ENCODE measurements at regions not wholly inside any gene's neighbourhood (a gene's known extent, or its start where the extent isn't known, plus 50 kb on each side); places are given as distances from the start of the nearest gene placed in this dataset.
A peak's percentile ranks its signal among the peaks of the same experiment; 100 is the strongest.

DNA sequence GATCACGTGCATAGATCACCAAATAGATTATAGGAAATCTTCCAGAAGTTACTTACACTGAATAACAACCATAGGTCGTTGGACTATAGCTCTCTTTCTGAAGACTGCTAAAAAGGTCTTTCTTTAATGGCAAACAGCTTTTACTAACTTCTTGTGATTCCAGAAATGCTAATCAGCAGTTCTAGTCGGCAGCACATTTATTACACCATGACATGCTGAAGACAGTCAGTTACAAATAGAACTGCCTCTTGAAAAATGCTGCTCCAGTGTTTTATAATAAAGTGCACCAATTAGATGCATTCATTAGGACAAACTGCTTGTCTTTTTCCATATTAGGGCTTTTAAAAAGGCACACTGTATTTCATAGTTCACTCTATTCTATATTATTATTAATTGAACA, 488.2 kb downstream of the PABPC4L start (continued):
- TF ChIP-seq NR3C1 (IDR thresholded peaks at IDR 0.05) = no peak
- no peak for TF ChIP-seq ZFP36 (IDR thresholded peaks at IDR 0.05; ENCODE audit: borderline replicate concordance, partially characterized antibody)

DNA sequence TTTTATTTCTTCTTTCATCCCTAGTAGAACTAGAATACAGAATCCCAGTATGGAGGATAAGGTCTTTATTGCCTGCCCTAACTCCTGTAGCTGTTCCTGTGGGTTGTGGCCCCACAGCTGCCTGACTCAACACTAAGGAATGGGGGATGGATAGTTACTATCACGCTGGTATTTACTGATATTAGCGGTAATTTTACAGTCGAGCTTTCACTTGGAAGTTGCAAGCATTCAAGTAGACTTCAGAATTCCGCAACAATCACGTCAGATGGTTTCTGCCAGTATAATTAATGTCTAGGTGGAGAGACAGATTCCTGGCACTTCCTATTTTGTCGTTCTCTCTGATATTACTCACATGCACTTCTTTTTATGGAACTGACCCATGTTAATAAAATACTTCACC, 489.8 kb downstream of the PABPC4L start:
- CTCF ChIA-PET = no interaction called here
- Histone ChIP-seq H3K9me3 (no peaks in the 10 kb centered on the region), H3K4me2 (peak overlapping the region; percentile 39), H3K4me1 (no peaks in the 10 kb centered on the region), H3K27ac (no peak overlapping the region), H3K4me3 (no peak overlapping the region)
- peak; percentile 0 to 23 for DNase-seq (ENCODE audit: low read depth in 1 of 2, low spot score in 1 of 2)
- WGBS (ENCODE audit: missing lambda C conversion rate) = 18% methylated on average over 6 of the region's 6 CpGs
- TF ChIP-seq FOXS1 (CRISPR knock-in tag; IDR thresholded peaks at IDR 0.05) = no peak
- TF ChIP-seq JUNB (IDR thresholded peaks at IDR 0.05) = no peak
- TF ChIP-seq PBX3 (IDR thresholded peaks at IDR 0.05) = no peak
- TF ChIP-seq EP300 (IDR thresholded peaks at IDR 0.05) = no peak
- TF ChIP-seq, protein P1, sequence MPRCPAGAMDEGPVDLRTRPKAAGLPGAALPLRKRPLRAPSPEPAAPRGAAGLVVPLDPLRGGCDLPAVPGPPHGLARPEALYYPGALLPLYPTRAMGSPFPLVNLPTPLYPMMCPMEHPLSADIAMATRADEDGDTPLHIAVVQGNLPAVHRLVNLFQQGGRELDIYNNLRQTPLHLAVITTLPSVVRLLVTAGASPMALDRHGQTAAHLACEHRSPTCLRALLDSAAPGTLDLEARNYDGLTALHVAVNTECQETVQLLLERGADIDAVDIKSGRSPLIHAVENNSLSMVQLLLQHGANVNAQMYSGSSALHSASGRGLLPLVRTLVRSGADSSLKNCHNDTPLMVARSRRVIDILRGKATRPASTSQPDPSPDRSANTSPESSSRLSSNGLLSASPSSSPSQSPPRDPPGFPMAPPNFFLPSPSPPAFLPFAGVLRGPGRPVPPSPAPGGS (IDR thresholded peaks at IDR 0.05) = no peak
- no peak for TF ChIP-seq NR3C1 (IDR thresholded peaks at IDR 0.05)
- TF ChIP-seq HEYL (CRISPR knock-in tag; IDR thresholded peaks at IDR 0.05) = no peak
- TF ChIP-seq ZFP36 (IDR thresholded peaks at IDR 0.05; ENCODE audit: borderline replicate concordance, partially characterized antibody) = no peak
- no peak for TF ChIP-seq MYC (IDR thresholded peaks at IDR 0.05; ENCODE audit: borderline replicate concordance, low read length)
- no peak for TF ChIP-seq JUN (IDR thresholded peaks at IDR 0.05)
- TF ChIP-seq ZNF302 (CRISPR knock-in tag; IDR thresholded peaks at IDR 0.05) = no peak
- TF ChIP-seq POLR2A (IDR thresholded peaks at IDR 0.05; ENCODE audit: low read length) = no peak
- no peak for TF ChIP-seq PHF8 (IDR thresholded peaks at IDR 0.05; ENCODE audit: borderline replicate concordance, low read depth)
- POLR2A ChIA-PET = no interaction called here
- FAIRE-seq = no peak
- no peak for ATAC-seq

- ChIA-PET CTCF (no interaction called here), POLR2A (no interaction called here)
- no peak for FAIRE-seq
- TF ChIP-seq ZNF302 (CRISPR knock-in tag; IDR thresholded peaks at IDR 0.05) = no peak
- no peak for ATAC-seq
- H3K9me3 ChIP-seq = no peaks in the 10 kb centered on the region
- no peak overlapping the region for H3K27ac ChIP-seq
- H3K4me2 ChIP-seq = no peak overlapping the region
- H3K4me1 ChIP-seq = no peaks in the 10 kb centered on the region
- no peak overlapping the region for H3K4me3 ChIP-seq
- 17% methylated on average over 2 of the region's 2 CpGs for WGBS (ENCODE audit: missing lambda C conversion rate)
- no peak for DNase-seq (ENCODE audit: low read depth in 1 of 2, low spot score in 1 of 2)
These were observed 507.2 kb downstream of the PABPC4L start for GRCh38 chr4:133694416-133694815.

- POLR2A ChIA-PET = no interaction called here
- Histone ChIP-seq H3K4me3 (no peak overlapping the region), H3K4me2 (no peak overlapping the region), H3K27ac (no peak overlapping the region), H3K4me1 (no peaks in the 10 kb centered on the region), H3K9me3 (no peaks in the 10 kb centered on the region)
- CTCF ChIA-PET = no interaction called here
- TF ChIP-seq JUNB (IDR thresholded peaks at IDR 0.05) (no peak), PBX3 (IDR thresholded peaks at IDR 0.05) (no peak), JUN (IDR thresholded peaks at IDR 0.05) (no peak), CHD2 (IDR thresholded peaks at IDR 0.05; ENCODE audit: low read length, partially characterized antibody) (no peak), EP300 (IDR thresholded peaks at IDR 0.05) (no peak), CBX2 (IDR thresholded peaks at IDR 0.05; ENCODE audit: borderline replicate concordance, low read depth) (no peak), TFCP2L1 (CRISPR knock-in tag; IDR thresholded peaks at IDR 0.05) (no peak), NFE2L2 (conservative IDR thresholded peaks at IDR 0.05; ENCODE audit: low read length) (no peak), BHLHE40 (IDR thresholded peaks at IDR 0.05; ENCODE audit: low read depth, low read length) (no peak), HOXA7 (CRISPR knock-in tag; IDR thresholded peaks at IDR 0.05) (no peak), ZSCAN20 (CRISPR knock-in tag; IDR thresholded peaks at IDR 0.05) (no peak), FOSB (CRISPR knock-in tag; IDR thresholded peaks at IDR 0.05) (no peak), NR3C1 (IDR thresholded peaks at IDR 0.05) (no peak), RAD21 (conservative IDR thresholded peaks at IDR 0.05 in 1 of 2, IDR thresholded peaks at IDR 0.05 in 1 of 2) (no peak), FOXS1 (CRISPR knock-in tag; IDR thresholded peaks at IDR 0.05) (no peak), HOXB13 (CRISPR knock-in tag; IDR thresholded peaks at IDR 0.05; ENCODE audit: low read depth) (no peak), TP53 (CRISPR knock-in tag; IDR thresholded peaks at IDR 0.05) (no peak), RARB (CRISPR knock-in tag; IDR thresholded peaks at IDR 0.05) (no peak)
- TF ChIP-seq, protein P1 (IDR thresholded peaks at IDR 0.05) = no peak
- TF ChIP-seq, protein P2, sequence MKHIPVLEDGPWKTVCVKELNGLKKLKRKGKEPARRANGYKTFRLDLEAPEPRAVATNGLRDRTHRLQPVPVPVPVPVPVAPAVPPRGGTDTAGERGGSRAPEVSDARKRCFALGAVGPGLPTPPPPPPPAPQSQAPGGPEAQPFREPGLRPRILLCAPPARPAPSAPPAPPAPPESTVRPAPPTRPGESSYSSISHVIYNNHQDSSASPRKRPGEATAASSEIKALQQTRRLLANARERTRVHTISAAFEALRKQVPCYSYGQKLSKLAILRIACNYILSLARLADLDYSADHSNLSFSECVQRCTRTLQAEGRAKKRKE (CRISPR knock-in tag; IDR thresholded peaks at IDR 0.05; ENCODE audit: low read depth) = no peak
- ATAC-seq (no peak), FAIRE-seq (no peak), DNase-seq (ENCODE audit: low read depth in 1 of 2, low spot score in 1 of 2) (no peak)
- 29% methylated on average over 6 of the region's 6 CpGs for WGBS (ENCODE audit: missing lambda C conversion rate)
These were observed 517.6 kb downstream of the PABPC4L start for GRCh38 chr4:133683967-133684366.

Measured in A549 (cell line).